Keratinocyte (primary cell): ENCODE measurements at regions not wholly inside any gene's neighbourhood (a gene's known extent, or its start where the extent isn't known, plus 50 kb on each side); places are given as distances from the start of the nearest gene placed in this dataset.

ENCODE experiments used
- DNase-seq: peaks from one replicate; pipeline ENCODE4 v3.0.0-alpha.2; 2011; ENCODE audit warnings: low read depth, missing footprints, low spot score
- FAIRE-seq: peaks from 2 replicates; lab custom pipeline; 2011; peaks lifted over from hg19 to GRCh38; lab: Jason Lieb, UNC
- H2AFZ ChIP-seq: 2 replicates; pipeline ENCODE4 v1.6.0; 2012; ENCODE audit warnings: low read length, control low read depth, inconsistent platforms; ENCODE audit not compliant: control insufficient read depth
- H3K27ac ChIP-seq: 2 replicates; pipeline ENCODE4 v1.5.1; 2011; ENCODE audit warnings: low read length; ENCODE audit not compliant: control insufficient read depth, insufficient read depth
- H3K27me3 ChIP-seq: 3 replicates; pipeline ENCODE4 v1.6.0; 2011; ENCODE audit warnings: low read length; ENCODE audit not compliant: control insufficient read depth, insufficient read depth; ENCODE audit errors: extremely low read depth
- H3K36me3 ChIP-seq, 2 experiments: 2 replicates in 1 of 2; 3 replicates in 1 of 2; pipeline ENCODE4 v1.5.1; 2011; ENCODE audit warnings: low read length in 2 of 2, mild to moderate bottlenecking in 1 of 2; ENCODE audit not compliant: control insufficient read depth in 2 of 2, insufficient read depth in 2 of 2; ENCODE audit errors: extremely low read depth in 1 of 2
- H3K4me1 ChIP-seq: 3 replicates; pipeline ENCODE4 v1.5.1; 2011; ENCODE audit warnings: low read length; ENCODE audit not compliant: control insufficient read depth, insufficient read depth; ENCODE audit errors: extremely low read depth
- H3K4me2 ChIP-seq: 3 replicates; pipeline ENCODE4 v1.6.0; 2011; ENCODE audit warnings: low read depth, low read length; ENCODE audit not compliant: control insufficient read depth, insufficient read depth; ENCODE audit errors: extremely low read depth
- H3K4me3 ChIP-seq, 3 experiments: fragments of 200-600 bp in 1 of 3; sonication (generic) in 1 of 3; 2 replicates in 2 of 3; 3 replicates in 1 of 3; pipeline ENCODE4 v1.5.1; 2011 to 2016; ENCODE audit warnings: low read length in 3 of 3, mild to moderate bottlenecking in 3 of 3, control low read depth in 2 of 3, inconsistent platforms in 1 of 3, low read depth in 1 of 3, mixed read lengths in 1 of 3, mixed run types in 1 of 3, moderate library complexity in 1 of 3; ENCODE audit not compliant: control insufficient read depth in 2 of 3, insufficient read depth in 2 of 3; ENCODE audit errors: extremely low read depth in 1 of 3
- H3K79me2 ChIP-seq: 2 replicates; pipeline ENCODE4 v1.6.0; 2012; ENCODE audit warnings: low read length; ENCODE audit not compliant: control insufficient read depth, insufficient read depth
- H3K9ac ChIP-seq: 3 replicates; pipeline ENCODE4 v1.6.0; 2011; ENCODE audit warnings: low read length; ENCODE audit not compliant: control insufficient read depth, insufficient read depth; ENCODE audit errors: extremely low read depth
- H3K9me1 ChIP-seq: 3 replicates; pipeline ENCODE4 v1.6.0; 2011; ENCODE audit warnings: low read length; ENCODE audit not compliant: control insufficient read depth, insufficient read depth; ENCODE audit errors: extremely low read depth
- H3K9me3 ChIP-seq: 2 replicates; pipeline ENCODE4 v1.5.1; 2012; ENCODE audit warnings: low read depth, low read length; ENCODE audit not compliant: control insufficient read depth
- H4K20me1 ChIP-seq: 3 replicates; pipeline ENCODE4 v1.6.0; 2011; ENCODE audit warnings: low read length; ENCODE audit not compliant: control insufficient read depth, insufficient read depth; ENCODE audit errors: extremely low read depth
- CTCF ChIP-seq, 3 experiments: IDR thresholded peaks in 1 of 3; conservative IDR thresholded peaks in 1 of 3; optimal IDR thresholded peaks in 1 of 3; 2 replicates in 2 of 3; 3 replicates in 1 of 3; pipeline versions ENCODE3 to v1.5.1; 2011; ENCODE audit warnings: low read length in 3 of 3, mild to moderate bottlenecking in 3 of 3, moderate library complexity in 2 of 3, control low read depth in 1 of 3, inconsistent platforms in 1 of 3; ENCODE audit not compliant: insufficient read depth in 2 of 3; ENCODE audit errors: extremely low read depth in 1 of 3
- EZH2 ChIP-seq: IDR thresholded peaks from one replicate; pipeline ENCODE4 v1.6.1; 2012; ENCODE audit warnings: inconsistent platforms, mild to moderate bottlenecking, low read length, moderate library complexity
- dilution Hi-C: fragments of 300-500 bp; cut with MboI; formaldehyde crosslinking; loops from one replicate; pipeline ENCODE4 v1.7.0; 2020; ENCODE audit warnings: low sequenced_read_pairs; ENCODE audit not compliant: extremely low pct_ligation_motif_present

DNA sequence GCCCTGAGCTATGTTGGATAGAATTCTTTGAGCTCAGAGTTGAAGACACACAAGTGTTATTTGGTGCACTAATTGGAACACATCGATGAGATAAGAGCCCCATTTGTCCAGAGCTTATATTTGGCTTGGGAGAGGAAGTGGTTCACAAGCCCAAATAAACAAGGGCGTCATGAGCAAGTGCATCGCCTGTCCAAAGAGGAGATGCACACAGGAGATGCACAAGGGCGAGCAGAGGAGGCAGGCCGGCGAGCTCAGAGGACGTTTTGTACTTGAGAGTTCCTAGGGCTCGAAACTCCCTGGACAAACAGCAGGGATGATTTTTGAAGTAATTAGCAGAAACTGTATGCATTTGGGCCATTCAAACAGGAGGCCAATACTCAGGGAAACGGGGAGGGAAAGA is 212.8 kb upstream of the IRX1 start:
- dilution Hi-C loops: no loop called here
- Histone ChIP-seq H2AFZ (no peak overlapping the region), H3K79me2 (no peaks in the 10 kb centered on the region), H3K9me1 (no peaks in the 10 kb centered on the region), H3K36me3 (no peaks in the 10 kb centered on the region), H3K4me1 (no peaks in the 10 kb centered on the region), H4K20me1 (no peaks in the 10 kb centered on the region), H3K9me3 (peaks cover 5% of the 10 kb centered on the region), H3K27me3 (no peaks in the 10 kb centered on the region), H3K4me2 (no peak overlapping the region), H3K27ac (no peak overlapping the region), H3K9ac (no peak overlapping the region), H3K4me3 (no peak overlapping the region)
- no peak for DNase-seq
- FAIRE-seq: no peak
- TF ChIP-seq EZH2 (no peak), CTCF (optimal IDR thresholded peaks at IDR 0.05 in 1 of 3, IDR thresholded peaks at IDR 0.05 in 1 of 3, conservative IDR thresholded peaks at IDR 0.05 in 1 of 3; ENCODE audit: extremely low read depth in 1 of 3, insufficient read depth in 2 of 3, low read length in 3 of 3) (no peak)

GRCh38 chr5:3382151-3382550 is 213.5 kb upstream of the IRX1 start:
- no peak overlapping the region for H2AFZ ChIP-seq
- H3K27ac ChIP-seq: no peak overlapping the region
- dilution Hi-C loops: no loop called here
- FAIRE-seq (no peak), DNase-seq (no peak)
- no peak overlapping the region for H3K4me3 ChIP-seq
- H3K27me3 ChIP-seq: no peaks in the 10 kb centered on the region
- H4K20me1 ChIP-seq: no peaks in the 10 kb centered on the region
- no peaks in the 10 kb centered on the region for H3K79me2 ChIP-seq
- no peaks in the 10 kb centered on the region for H3K9me1 ChIP-seq
- no peak for TF ChIP-seq EZH2
- TF ChIP-seq CTCF (optimal IDR thresholded peaks at IDR 0.05 in 1 of 3, IDR thresholded peaks at IDR 0.05 in 1 of 3, conservative IDR thresholded peaks at IDR 0.05 in 1 of 3; ENCODE audit: extremely low read depth in 1 of 3, insufficient read depth in 2 of 3, low read length in 3 of 3): no peak
- H3K4me2 ChIP-seq: no peak overlapping the region
- no peaks in the 10 kb centered on the region for H3K4me1 ChIP-seq
- peaks cover 5% of the 10 kb centered on the region for H3K9me3 ChIP-seq
- no peak overlapping the region for H3K9ac ChIP-seq
- no peaks in the 10 kb centered on the region for H3K36me3 ChIP-seq
